ENCODE measurements at regions not wholly inside any gene's neighbourhood (a gene's known extent, or its start where the extent isn't known, plus 50 kb on each side); places are given as distances from the start of the nearest gene placed in this dataset.

DNA sequence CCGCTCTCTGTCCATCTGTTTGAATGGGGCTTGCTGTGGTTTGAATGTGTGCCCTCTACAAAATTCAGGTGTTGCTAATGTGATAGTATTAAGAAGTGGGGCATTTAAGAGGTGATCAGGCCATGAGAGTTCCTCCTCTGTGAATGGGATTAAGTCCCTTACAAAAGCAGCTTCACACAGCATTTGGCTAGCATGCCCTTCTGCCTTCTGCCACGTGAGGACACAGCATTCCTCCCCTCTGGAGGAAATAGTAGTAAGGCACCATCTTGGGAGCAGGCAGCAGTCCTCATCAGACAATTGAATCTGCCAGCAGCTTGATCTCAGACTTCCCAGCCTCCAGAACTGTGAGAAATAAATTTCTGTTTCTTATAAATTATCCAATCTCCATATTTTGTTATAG lies 540.2 kb downstream of the CSNK1G3 start:
- Histone ChIP-seq H3K27ac (ENCODE audit: low read length) (no peak overlapping the region), H3K9me3 (ENCODE audit: control insufficient read depth, low read length) (no peaks in the 10 kb centered on the region), H3K27me3 (ENCODE audit: control insufficient read depth, insufficient read depth) (no peaks in the 10 kb centered on the region), H3K4me1 (ENCODE audit: control insufficient read depth, insufficient read depth, low read length) (peaks cover 6% of the 10 kb centered on the region), H3K4me3 (ENCODE audit: low read length) (no peak overlapping the region)
- ATAC-seq (no peak), DNase-seq (no peak)
- 71% methylated on average over 2 of the region's 2 CpGs for WGBS
- intact Hi-C loops (cut with DNase I): no loop called here

DNA sequence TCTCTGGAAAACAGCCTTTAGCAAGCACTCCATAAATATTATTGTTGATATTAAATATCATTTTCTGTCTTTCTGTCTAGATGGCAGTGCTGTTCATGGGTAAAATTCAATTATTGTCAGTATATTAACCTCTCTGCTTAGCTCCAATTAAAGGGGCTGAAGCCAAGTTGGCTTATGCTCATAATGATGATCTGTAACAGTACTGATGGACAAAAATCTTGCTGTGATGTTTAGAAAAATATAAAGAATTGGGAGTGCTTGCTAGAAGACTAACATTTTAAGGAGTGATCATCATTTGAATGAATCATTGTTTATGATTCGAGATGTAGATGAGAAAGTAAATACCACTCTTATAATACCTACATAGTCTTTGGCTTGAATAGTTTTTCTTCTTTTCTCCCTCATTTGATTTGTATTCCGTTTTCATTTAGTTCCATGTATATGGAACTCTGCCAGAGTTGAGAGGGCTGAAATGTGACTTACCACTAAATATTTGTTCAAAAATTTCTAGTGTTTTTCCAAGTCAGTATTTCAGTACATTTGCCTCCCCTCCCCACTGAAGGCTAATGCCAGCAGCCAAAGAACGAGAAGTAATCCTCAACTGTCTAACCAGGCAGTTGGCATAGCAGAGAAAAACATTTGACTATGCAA lies 538.3 kb downstream of the CSNK1G3 start:
- intact Hi-C loops (cut with DNase I): no loop called here
- ATAC-seq: no peak
- Histone ChIP-seq H3K9me3 (ENCODE audit: control insufficient read depth, low read length) (no peaks in the 10 kb centered on the region), H3K27ac (ENCODE audit: low read length) (no peak overlapping the region), H3K27me3 (ENCODE audit: control insufficient read depth, insufficient read depth) (no peaks in the 10 kb centered on the region), H3K4me3 (ENCODE audit: low read length) (no peak overlapping the region), H3K4me1 (ENCODE audit: control insufficient read depth, insufficient read depth, low read length) (no peaks in the 10 kb centered on the region)
- DNase-seq: no peak
- 67% methylated on average over 3 of the region's 3 CpGs for WGBS

DNA sequence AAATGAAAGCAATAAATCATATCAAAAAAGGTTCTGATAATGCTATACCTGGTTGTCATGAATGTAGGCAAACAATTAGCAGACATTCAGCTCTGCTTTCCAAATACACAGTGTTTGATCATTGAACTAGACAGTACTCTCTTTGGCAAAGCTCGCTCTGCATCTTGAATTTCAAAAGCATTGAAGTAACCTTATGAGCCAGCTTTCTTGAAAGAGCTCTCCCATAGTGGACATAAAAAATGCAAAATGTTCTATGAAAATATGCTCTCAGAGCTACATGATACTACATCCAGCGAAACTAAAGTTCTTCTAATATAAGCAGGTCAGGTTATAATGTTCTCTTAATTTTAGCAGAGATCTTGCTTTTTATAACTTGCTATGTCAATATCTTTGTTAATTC lies 533.4 kb downstream of the CSNK1G3 start:
- no peak overlapping the region for H3K27ac ChIP-seq (ENCODE audit: low read length)
- intact Hi-C loops (cut with DNase I): no loop called here
- no peaks in the 10 kb centered on the region for H3K27me3 ChIP-seq (ENCODE audit: control insufficient read depth, insufficient read depth)
- ATAC-seq (no peak), DNase-seq (no peak)
- 95% methylated on average over 2 of the region's 2 CpGs for WGBS
- H3K4me3 ChIP-seq (ENCODE audit: low read length): no peak overlapping the region
- no peaks in the 10 kb centered on the region for H3K4me1 ChIP-seq (ENCODE audit: control insufficient read depth, insufficient read depth, low read length)
- H3K9me3 ChIP-seq (ENCODE audit: control insufficient read depth, low read length): peaks cover 2% of the 10 kb centered on the region

DNA sequence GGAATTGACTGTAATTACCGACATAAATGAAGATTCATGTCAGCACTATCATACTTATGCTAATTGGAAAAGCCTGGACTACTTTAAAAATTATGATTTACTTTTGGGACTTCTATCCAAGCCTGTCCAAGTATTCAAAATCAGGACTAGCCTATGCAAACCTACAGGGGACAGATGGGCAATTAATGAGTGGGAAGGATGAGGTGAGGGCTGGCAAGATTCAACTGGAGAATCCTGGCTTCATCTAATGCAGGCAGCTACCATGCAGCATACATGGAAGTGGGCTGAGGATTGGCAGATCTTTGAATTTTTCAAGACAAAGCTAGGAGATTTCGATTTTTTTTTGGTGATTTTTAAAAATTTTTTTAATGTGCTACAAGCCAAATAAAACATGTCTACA lies 532.6 kb downstream of the CSNK1G3 start:
- peaks cover 2% of the 10 kb centered on the region for H3K9me3 ChIP-seq (ENCODE audit: control insufficient read depth, low read length)
- H3K4me3 ChIP-seq (ENCODE audit: low read length): no peak overlapping the region
- DNase-seq: no peak
- no peaks in the 10 kb centered on the region for H3K27me3 ChIP-seq (ENCODE audit: control insufficient read depth, insufficient read depth)
- 86% methylated on average over 2 of the region's 2 CpGs for WGBS
- H3K27ac ChIP-seq (ENCODE audit: low read length): no peak overlapping the region
- no peak for ATAC-seq
- no peaks in the 10 kb centered on the region for H3K4me1 ChIP-seq (ENCODE audit: control insufficient read depth, insufficient read depth, low read length)
- intact Hi-C loops (cut with DNase I): no loop called here

DNA sequence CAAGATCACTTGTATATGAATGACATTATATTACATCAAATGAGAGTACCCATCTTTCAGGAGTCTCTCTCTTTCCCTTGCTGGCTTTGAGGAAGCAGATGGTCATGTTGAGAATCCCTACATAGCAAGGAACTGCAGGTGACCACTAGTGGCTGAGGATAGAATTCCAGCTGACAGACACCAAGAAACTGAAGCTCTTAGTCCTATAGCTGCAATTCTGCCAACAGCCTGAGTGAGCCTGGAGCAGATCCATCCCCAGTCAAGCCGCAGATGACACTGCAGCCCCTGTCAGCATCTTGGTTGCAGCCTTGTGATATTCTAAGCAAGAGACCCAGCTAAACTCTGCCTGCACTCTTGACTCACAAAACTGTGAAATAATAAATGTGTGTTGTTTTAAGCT lies 531.5 kb downstream of the CSNK1G3 start:
- 98% methylated on average over 1 of the region's 1 CpG for WGBS
- Histone ChIP-seq H3K4me1 (ENCODE audit: control insufficient read depth, insufficient read depth, low read length) (no peaks in the 10 kb centered on the region), H3K27me3 (ENCODE audit: control insufficient read depth, insufficient read depth) (no peaks in the 10 kb centered on the region), H3K27ac (ENCODE audit: low read length) (no peak overlapping the region), H3K9me3 (ENCODE audit: control insufficient read depth, low read length) (peaks cover 2% of the 10 kb centered on the region), H3K4me3 (ENCODE audit: low read length) (no peak overlapping the region)
- intact Hi-C loops (cut with DNase I): no loop called here
- DNase-seq (no peak), ATAC-seq (no peak)

DNA sequence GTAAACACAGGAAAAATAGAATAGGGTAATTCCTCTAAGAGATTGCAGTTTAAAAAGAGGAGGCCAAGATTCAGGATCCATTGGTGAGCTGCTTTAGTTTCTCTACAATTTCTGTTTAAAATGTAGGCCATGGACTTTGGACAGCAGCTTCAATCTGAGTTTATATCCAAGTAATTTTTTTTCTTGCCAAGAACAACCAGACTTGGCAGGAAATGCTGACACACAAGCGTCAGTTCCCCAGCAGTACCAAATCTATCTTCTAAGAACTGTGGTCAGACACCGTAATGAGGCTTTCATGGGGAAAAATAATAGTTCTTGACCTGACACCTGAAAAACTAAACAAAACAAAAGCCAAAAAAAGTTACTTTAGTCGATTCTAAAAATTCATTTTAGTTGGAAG lies 528.8 kb downstream of the CSNK1G3 start:
- ATAC-seq (peak; percentile 81 to 90), DNase-seq (no peak)
- intact Hi-C loops (cut with DNase I): no loop called here
- WGBS: 13% methylated on average over 3 of the region's 3 CpGs
- Histone ChIP-seq H3K4me3 (ENCODE audit: low read length) (no peak overlapping the region), H3K27me3 (ENCODE audit: control insufficient read depth, insufficient read depth) (no peaks in the 10 kb centered on the region), H3K4me1 (ENCODE audit: control insufficient read depth, insufficient read depth, low read length) (no peaks in the 10 kb centered on the region), H3K9me3 (ENCODE audit: control insufficient read depth, low read length) (peaks cover 2% of the 10 kb centered on the region), H3K27ac (ENCODE audit: low read length) (no peak overlapping the region)

DNA sequence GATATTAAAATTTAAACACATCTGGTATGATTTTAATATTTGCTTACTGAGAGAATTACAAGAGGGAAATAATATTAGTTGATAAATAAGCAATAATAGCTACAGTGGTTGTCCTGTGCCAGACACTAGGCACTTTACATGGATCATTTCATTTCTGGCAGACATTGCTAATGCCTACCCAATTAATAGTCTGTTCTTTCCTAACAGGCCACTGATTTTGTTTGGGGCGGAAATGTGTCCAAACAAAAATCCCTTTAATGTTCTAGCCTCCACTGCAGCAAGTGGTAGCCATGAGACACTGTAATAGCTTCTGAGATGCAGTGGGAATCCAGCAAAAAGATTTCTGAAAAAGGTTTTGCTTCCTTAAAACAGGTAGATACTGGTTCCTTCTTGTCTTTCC lies 527.4 kb downstream of the CSNK1G3 start:
- H3K27me3 ChIP-seq (ENCODE audit: control insufficient read depth, insufficient read depth): no peaks in the 10 kb centered on the region
- H3K4me1 ChIP-seq (ENCODE audit: control insufficient read depth, insufficient read depth, low read length): no peaks in the 10 kb centered on the region
- H3K9me3 ChIP-seq (ENCODE audit: control insufficient read depth, low read length): peaks cover 2% of the 10 kb centered on the region
- no peak for ATAC-seq
- no peak overlapping the region for H3K27ac ChIP-seq (ENCODE audit: low read length)
- no peak overlapping the region for H3K4me3 ChIP-seq (ENCODE audit: low read length)
- WGBS: 97% methylated on average over 1 of the region's 1 CpG
- intact Hi-C loops (cut with DNase I): no loop called here
- DNase-seq: no peak

DNA sequence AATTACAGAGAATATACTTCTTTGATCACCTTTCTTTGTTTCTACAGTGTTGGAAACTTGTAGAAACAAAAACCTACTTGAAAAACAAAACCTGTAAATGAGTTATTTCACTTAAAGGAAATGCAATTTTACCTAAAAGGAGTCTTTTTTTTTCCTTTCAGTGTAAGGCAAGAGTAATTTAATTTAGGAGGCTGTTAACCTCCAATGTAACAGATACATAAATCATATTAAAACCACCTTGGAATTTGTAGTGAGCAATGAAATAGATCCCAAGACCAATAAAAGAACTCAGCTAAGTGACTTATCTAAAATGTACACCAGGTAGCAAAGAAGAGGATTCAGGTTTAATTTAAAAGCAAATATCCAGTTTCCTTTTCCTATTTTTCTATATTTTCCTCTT lies 524.8 kb downstream of the CSNK1G3 start:
- intact Hi-C loops (cut with DNase I): no loop called here
- H3K27ac ChIP-seq (ENCODE audit: low read length): no peak overlapping the region
- H3K4me3 ChIP-seq (ENCODE audit: low read length): no peak overlapping the region
- no peak for ATAC-seq
- no peak for DNase-seq
- H3K9me3 ChIP-seq (ENCODE audit: control insufficient read depth, low read length): no peaks in the 10 kb centered on the region
- no peaks in the 10 kb centered on the region for H3K27me3 ChIP-seq (ENCODE audit: control insufficient read depth, insufficient read depth)
- no peaks in the 10 kb centered on the region for H3K4me1 ChIP-seq (ENCODE audit: control insufficient read depth, insufficient read depth, low read length)

DNA sequence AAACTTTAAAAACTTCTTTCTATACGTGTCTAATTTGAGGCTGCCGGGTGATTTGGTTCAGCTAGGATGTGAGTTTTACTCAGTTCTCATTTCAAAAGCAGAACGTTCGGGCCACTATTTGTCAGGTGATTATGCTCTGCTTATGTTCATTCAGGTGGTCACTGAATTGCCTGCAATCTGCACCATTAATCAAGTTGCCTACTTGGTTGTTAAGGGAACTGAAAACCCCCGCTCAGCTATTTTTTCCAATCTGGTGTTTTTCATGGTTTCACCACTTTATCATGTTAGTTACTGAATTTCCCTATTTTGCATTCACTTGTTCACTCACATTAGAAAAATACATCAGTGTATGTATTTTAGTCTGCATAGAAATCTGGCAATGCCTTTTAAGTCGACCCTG lies 523.0 kb downstream of the CSNK1G3 start:
- Histone ChIP-seq H3K4me3 (ENCODE audit: low read length) (no peak overlapping the region), H3K9me3 (ENCODE audit: control insufficient read depth, low read length) (no peaks in the 10 kb centered on the region), H3K27me3 (ENCODE audit: control insufficient read depth, insufficient read depth) (no peaks in the 10 kb centered on the region), H3K27ac (ENCODE audit: low read length) (no peak overlapping the region), H3K4me1 (ENCODE audit: control insufficient read depth, insufficient read depth, low read length) (no peaks in the 10 kb centered on the region)
- intact Hi-C loops (cut with DNase I): no loop called here
- 85% methylated on average over 6 of the region's 6 CpGs for WGBS
- DNase-seq (no peak), ATAC-seq (no peak)

DNA sequence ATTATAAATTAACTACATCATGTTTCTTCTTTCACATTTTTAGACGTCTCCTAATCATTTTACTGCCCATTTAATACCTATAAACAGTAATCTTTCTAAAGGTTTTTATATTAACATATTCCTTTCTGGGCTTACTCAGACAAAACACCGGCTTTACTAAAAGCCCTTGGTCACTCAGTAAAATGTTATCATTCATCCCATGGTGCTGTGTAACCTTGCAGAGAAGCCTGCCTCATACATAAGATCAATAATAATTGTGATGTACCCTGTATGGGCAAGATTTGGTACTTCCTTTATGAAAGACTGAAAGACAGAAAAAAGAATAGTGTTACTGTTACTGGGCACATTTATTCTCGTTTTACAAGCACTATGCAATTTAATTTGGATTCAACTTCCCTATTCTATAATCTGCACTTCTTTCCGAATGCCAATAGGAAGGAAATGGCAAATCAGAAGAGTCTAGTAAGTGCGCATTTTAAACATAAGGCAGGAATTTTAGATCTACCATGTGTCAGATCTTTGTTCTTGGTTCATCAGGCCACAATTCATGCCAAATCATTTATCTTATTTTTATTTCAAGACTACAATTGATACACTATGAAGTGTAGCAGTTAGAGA lies 522.2 kb downstream of the CSNK1G3 start:
- Histone ChIP-seq H3K27ac (ENCODE audit: low read length) (no peak overlapping the region), H3K4me1 (ENCODE audit: control insufficient read depth, insufficient read depth, low read length) (no peaks in the 10 kb centered on the region), H3K4me3 (ENCODE audit: low read length) (no peak overlapping the region), H3K27me3 (ENCODE audit: control insufficient read depth, insufficient read depth) (no peaks in the 10 kb centered on the region), H3K9me3 (ENCODE audit: control insufficient read depth, low read length) (no peaks in the 10 kb centered on the region)
- DNase-seq: no peak
- ATAC-seq: no peak
- intact Hi-C loops (cut with DNase I): no loop called here
- WGBS: 67% methylated on average over 5 of the region's 5 CpGs

DNA sequence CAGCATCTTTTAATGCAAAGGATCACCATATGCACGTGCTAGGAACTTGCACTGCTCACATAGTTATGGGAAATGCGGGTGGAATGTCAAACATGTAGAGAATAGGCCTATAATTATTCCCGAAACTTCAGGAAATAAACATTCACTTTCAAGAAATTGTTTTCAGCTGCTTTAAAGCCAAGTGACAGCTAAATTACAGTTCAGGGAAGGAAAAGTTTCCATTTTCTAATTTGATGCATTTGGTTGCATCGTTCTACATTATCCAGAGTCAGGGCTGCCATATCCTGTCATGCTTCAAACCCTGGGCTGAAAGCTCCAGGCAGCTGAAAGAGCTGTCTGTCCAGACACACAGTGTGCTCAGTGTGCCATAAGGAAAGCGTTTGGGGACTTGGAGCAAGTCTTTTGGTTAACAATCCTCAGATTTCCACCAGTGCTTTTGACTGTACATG lies 518.1 kb downstream of the CSNK1G3 start:
- ATAC-seq (no peak), DNase-seq (no peak)
- WGBS: 73% methylated on average over 5 of the region's 5 CpGs
- intact Hi-C loops (cut with DNase I): no loop called here
- H3K4me3 ChIP-seq (ENCODE audit: low read length): no peak overlapping the region
- no peaks in the 10 kb centered on the region for H3K27me3 ChIP-seq (ENCODE audit: control insufficient read depth, insufficient read depth)
- no peaks in the 10 kb centered on the region for H3K4me1 ChIP-seq (ENCODE audit: control insufficient read depth, insufficient read depth, low read length)
- H3K27ac ChIP-seq (ENCODE audit: low read length): no peak overlapping the region
- no peaks in the 10 kb centered on the region for H3K9me3 ChIP-seq (ENCODE audit: control insufficient read depth, low read length)

DNA sequence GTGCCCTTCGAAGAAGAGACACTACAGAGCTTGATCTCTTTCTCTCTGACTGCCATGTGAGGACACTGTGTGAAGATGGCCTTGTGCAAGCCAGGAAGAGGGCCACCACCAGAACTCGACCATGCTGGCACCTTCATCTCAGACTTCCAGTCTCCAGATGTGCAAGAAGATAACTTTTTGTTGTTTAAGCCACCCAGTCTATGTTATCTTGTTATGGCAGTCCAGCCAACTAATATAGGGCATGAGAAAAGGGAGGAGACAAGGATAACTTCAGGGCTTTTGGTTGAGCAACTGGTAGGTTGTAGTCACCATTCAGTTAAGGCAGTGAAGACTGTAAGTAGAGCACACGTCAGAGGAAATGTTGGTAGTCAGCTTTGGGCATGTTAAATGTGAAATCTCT lies 515.5 kb downstream of the CSNK1G3 start:
- H3K4me3 ChIP-seq (ENCODE audit: low read length): no peak overlapping the region
- 89% methylated on average over 3 of the region's 3 CpGs for WGBS
- no peak for ATAC-seq
- H3K4me1 ChIP-seq (ENCODE audit: control insufficient read depth, insufficient read depth, low read length): no peaks in the 10 kb centered on the region
- H3K9me3 ChIP-seq (ENCODE audit: control insufficient read depth, low read length): no peaks in the 10 kb centered on the region
- intact Hi-C loops (cut with DNase I): no loop called here
- no peak for DNase-seq
- H3K27ac ChIP-seq (ENCODE audit: low read length): no peak overlapping the region
- H3K27me3 ChIP-seq (ENCODE audit: control insufficient read depth, insufficient read depth): no peaks in the 10 kb centered on the region

All from right cardiac atrium (tissue), 5 donors.